GM18951 (cell line): ENCODE measurements at regions not wholly inside any gene's neighbourhood (a gene's known extent, or its start where the extent isn't known, plus 50 kb on each side); places are given as distances from the start of the nearest gene placed in this dataset.

ENCODE experiments used
- POLR2A ChIP-seq: IDR thresholded peaks from 4 replicates; pipeline ENCODE4 v1.6.1; 2011; ENCODE audit warnings: mild to moderate bottlenecking; ENCODE audit not compliant: insufficient read length, insufficient read depth; ENCODE audit errors: extremely low read depth
- in situ Hi-C: fragments of 300-500 bp; cut with MboI; formaldehyde crosslinking; loops from one replicate; pipeline ENCODE4 v1.12.0; 2022; ENCODE audit warnings: low sequenced_read_pairs, mixed read lengths, inconsistent platforms; ENCODE audit not compliant: unreplicated experiment

DNA sequence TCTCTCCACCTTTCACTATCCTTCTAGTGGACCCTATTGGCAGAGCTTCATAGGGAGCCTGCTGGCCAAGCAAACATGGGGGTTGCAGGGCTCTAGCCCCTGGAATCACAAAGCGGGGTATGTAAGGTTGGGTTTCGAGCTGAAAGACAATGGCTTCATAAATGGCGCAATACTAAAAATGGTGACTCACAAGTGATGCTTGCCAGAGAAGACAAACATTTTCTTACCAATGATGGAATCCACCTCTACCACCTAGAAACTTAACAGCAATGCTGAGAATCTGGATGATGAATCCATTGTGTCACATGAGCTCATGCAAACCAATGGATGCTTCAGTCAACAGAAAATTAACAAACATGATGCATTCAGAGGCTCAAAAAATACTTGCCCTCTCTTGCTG lies 375.3 kb upstream of the PSMD7 start:
- in situ Hi-C loops, result no loop called here
- no peak for TF ChIP-seq POLR2A

DNA sequence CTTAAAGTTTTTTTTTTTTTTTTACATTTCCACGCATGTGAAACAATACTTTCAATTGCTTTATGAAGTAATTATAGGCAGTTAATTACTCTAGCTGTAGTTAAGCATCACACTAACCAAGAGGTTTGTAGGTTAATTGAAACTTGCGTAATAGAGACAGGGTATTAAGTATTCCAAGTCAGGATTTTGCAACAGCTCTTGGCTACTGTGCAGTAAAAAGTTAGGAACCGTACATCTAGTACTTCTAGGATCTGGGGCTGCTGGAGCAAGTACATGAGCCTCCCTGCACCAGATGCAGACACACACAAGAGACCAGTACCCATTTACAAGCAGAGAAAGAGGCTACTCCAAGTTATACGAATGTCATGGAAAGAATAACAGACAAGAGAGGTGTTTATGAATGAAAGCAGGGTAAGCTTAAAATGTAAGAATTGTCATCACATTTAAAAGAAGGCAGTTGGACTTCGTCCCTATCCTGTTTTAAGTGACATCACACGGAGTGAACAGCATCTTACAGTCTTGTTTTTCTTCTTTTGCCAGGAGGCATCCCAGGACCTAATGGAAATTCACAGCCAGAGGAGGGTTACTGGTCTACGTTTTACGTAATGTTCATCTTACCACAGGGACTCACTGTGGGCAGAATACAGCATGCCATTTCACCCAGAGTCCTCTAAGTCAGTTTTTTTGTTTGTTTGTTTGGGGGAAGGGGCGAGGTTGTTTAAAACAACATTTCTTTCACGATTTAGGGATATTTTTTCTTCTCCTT lies 379.6 kb upstream of the PSMD7 start:
- in situ Hi-C loops, result no loop called here
- TF ChIP-seq POLR2A, result no peak

DNA sequence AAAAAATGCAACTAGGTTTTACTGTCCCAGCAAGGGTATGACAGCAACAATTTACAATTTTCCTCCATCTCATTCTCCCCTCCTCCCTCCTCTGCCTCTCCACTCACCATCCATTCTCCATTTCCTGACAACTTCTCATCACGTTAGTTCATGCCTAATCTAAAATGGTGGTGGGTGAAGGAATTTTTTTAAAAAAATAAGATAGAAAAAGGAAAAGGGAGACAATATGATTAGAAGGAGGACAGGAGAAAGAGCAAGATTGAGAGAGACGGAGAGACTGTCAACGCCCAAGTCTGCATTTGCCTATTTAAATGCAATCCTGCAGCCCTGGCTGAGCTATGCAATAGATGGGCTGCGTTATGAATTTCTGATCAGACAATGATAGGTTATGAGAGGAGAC lies 380.7 kb upstream of the PSMD7 start:
- in situ Hi-C loops, result no loop called here
- TF ChIP-seq POLR2A, result no peak

DNA sequence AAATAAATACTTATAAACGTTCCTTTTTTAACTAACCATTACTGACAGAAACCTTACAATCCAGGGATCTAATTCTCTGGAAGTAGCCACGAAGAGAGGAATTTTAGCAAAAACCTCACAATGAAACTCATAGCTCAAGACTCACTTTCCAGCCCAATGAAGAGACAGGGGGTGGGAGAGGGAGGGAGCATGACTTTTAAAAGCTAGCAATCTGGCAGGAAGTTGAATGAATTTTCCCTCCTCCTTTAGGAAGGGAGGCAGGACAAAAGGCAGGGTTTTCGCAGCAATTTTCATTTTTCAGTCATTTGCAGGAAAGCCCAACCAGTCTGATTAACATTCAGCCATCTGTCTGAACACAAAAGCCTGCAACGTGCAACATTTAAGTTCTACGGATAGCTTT lies 381.5 kb upstream of the PSMD7 start:
- in situ Hi-C loops, result no loop called here
- TF ChIP-seq POLR2A, result no peak

DNA sequence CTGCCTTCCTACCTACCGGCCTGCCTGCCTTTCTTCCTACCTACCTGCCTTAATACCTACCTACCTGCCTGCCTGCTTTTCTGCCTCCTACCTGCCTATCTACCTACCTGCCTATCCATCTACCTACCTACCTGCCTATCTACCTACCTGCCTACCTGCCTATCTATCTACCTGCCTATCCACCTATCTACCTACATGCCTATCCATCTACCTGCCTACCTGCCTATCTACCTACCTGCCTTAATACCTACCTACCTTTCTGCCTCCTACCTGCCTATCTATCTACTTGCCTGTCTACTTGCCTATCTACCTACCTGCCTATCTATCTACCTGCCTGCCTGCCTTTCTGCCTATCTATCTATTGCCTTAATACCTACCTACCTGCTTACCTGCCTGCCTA lies 383.8 kb upstream of the PSMD7 start:
- in situ Hi-C loops, result no loop called here
- no peak for TF ChIP-seq POLR2A

GRCh38 chr16:73912281-73912680 lies 384.3 kb upstream of the PSMD7 start:
- in situ Hi-C loops, result no loop called here

GRCh38 chr16:73909529-73910035 lies 387.0 kb upstream of the PSMD7 start:
- in situ Hi-C loops, result no loop called here
- TF ChIP-seq POLR2A, result no peak

More at GRCh38 chr16:73912281-73912680, 384.3 kb upstream of the PSMD7 start:
- no peak for TF ChIP-seq POLR2A

- no peak for TF ChIP-seq POLR2A
- in situ Hi-C loops, result loop anchor here (25.0 kb wide), 1 partner anchor 804 kb away; no protein-coding TSS in a partner anchor
Observed at GRCh38 chr16:73891129-73891542, 405.5 kb upstream of the PSMD7 start.

DNA sequence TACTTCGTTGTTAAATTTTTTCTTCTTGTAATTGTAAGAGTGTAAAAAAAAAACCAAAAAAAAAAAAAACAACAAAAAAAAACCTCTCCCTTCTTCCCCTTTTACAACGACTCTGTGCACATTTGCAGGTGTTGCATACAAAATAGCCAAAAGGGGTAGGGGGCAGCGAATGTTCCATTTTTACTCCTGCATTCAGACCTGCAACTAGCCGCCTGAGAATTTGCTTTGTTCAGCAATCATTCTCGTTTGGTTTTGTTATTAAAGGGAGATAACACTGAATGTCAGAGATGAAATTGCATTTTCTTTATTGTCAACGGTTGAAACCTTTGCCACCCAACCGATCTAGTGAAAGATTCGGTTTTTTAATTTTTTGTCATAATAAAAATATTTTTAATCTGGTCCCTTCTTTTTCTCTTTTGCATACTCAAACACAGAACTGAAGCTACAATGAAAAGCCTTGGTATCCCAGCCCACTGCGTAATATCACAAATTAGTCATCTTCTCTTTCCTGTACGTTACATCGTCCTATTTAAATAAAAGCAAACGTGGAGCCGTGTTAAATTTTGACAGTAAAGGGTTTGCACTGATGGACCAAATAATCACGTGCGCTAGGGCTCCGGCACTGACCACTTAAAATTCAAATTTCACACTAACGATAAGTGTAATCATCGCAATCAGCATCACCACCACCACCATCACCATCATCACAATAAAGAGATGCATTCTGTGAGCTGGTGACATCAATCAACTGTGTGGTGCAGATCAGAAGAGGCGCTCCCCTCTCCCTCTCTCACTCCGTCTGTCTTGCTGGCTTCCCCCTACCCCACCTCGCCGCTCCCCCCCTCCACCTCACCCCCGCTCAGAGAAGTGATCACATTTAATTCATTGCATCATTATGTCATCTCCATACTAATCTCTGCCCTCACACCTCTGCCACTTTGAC lies 406.2 kb upstream of the PSMD7 start:
- TF ChIP-seq POLR2A, result no peak

GRCh38 chr16:73888840-73889490 lies 407.6 kb upstream of the PSMD7 start:
- in situ Hi-C loops, result loop anchor here (25.0 kb wide), 1 partner anchor 802 kb away; no protein-coding TSS in a partner anchor

More for the DNA sequence above, 406.2 kb upstream of the PSMD7 start:
- in situ Hi-C loops, result loop anchor here (25.0 kb wide), 1 partner anchor 803 kb away; no protein-coding TSS in a partner anchor

GRCh38 chr16:73887911-73888310 lies 408.7 kb upstream of the PSMD7 start:
- in situ Hi-C loops, result loop anchor here (25.0 kb wide), 1 partner anchor 801 kb away; no protein-coding TSS in a partner anchor
- TF ChIP-seq POLR2A, result no peak

More at GRCh38 chr16:73888840-73889490, 407.6 kb upstream of the PSMD7 start:
- no peak for TF ChIP-seq POLR2A

GRCh38 chr16:73886426-73886825 lies 410.2 kb upstream of the PSMD7 start:
- in situ Hi-C loops, result loop anchor here (25.0 kb wide), 1 partner anchor 799 kb away; no protein-coding TSS in a partner anchor
- TF ChIP-seq POLR2A, result no peak
